Transverse colon (tissue), 4 donors: ENCODE measurements at regions not wholly inside any gene's neighbourhood (a gene's known extent, or its start where the extent isn't known, plus 50 kb on each side); places are given as distances from the start of the nearest gene placed in this dataset.

Source experiments
- DNase-seq: peaks from one replicate; pipeline ENCODE4 v3.0.0-alpha.2; 2019
- H3K27ac ChIP-seq, 4 donors: fragments of 200-600 bp; sonication (generic); 2 replicates each; pipeline ENCODE4 v1.5.1; 2016 to 2018; ENCODE audit warnings: inconsistent platforms in 4 of 4
- H3K27me3 ChIP-seq: fragments of 200-600 bp; sonication (generic); 2 replicates; pipeline ENCODE4 v1.5.1; 2017; ENCODE audit warnings: inconsistent platforms
- H3K36me3 ChIP-seq, 4 donors: fragments of 200-600 bp; sonication (generic); 2 replicates each; pipeline ENCODE4 v1.5.1; 2017 to 2019; ENCODE audit warnings: inconsistent platforms in 4 of 4
- H3K4me1 ChIP-seq, 4 donors: fragments of 200-600 bp; sonication (generic); 2 replicates each; pipeline ENCODE4 v1.5.1; 2017 to 2020; ENCODE audit warnings: inconsistent platforms in 4 of 4
- H3K4me3 ChIP-seq, 4 donors: fragments of 200-600 bp; sonication (generic); 1 replicate in 1 of 4; 2 replicates in 3 of 4; pipeline versions ENCODE4 v1.5.1 to v1.6.1; 2017 to 2019; ENCODE audit warnings: inconsistent platforms in 4 of 4
- H3K9me3 ChIP-seq, 2 donors: fragments of 200-600 bp; sonication (generic); 2 replicates each; pipeline ENCODE4 v1.5.1; 2017 to 2019; ENCODE audit warnings: inconsistent platforms in 2 of 2
- EP300 ChIP-seq: sonication (generic); formaldehyde crosslinking; IDR thresholded peaks from one replicate; pipeline ENCODE4 v1.6.1; 2017; ENCODE audit warnings: antibody characterized with exemption, low read depth
- POLR2A ChIP-seq: fragments of 450-650 bp; IDR thresholded peaks from one replicate; pipeline ENCODE4 v1.6.1; 2016; ENCODE audit warnings: antibody characterized with exemption, mild to moderate bottlenecking, moderate library complexity
- POLR2AphosphoS5 ChIP-seq, 3 donors: sonication (generic); formaldehyde crosslinking; IDR thresholded peaks; one replicate each; pipeline ENCODE4 v1.6.1; 2016; ENCODE audit warnings: antibody characterized with exemption in 3 of 3
- WGBS, 2 donors: methylation state at CpG; one replicate each; pipeline ENCODE4 v1.1.5; 2018; ENCODE audit warnings: low coverage in 1 of 2; 5-methylcytosine and 5-hydroxymethylcytosine counted together
- in situ Hi-C, 4 donors: fragments of 200-750 bp; cut with MboI; loops; one replicate each; pipeline versions ENCODE4 v1.15.0 to v1.15.1; 2017; ENCODE audit warnings: low sequenced_read_pairs in 3 of 4, low pct_ligation_motif_present in 1 of 4, low pct_unique_long_range_greater_than_20kb in 1 of 4
- intact Hi-C: fragments of 100-400 bp; cut with DNase I; formaldehyde crosslinking; loops from one replicate; pipeline ENCODE4 v1.15.1; 2023; ENCODE audit warnings: low total_unique reads
- TF ChIP-seq, protein P1 (sequence below), 5 experiments: fragments of 200-600 bp in 3 of 5; fragments of 450-650 bp in 2 of 5; sonication (generic) in 3 of 5; IDR thresholded peaks; 1 replicate in 2 of 5; 2 replicates in 3 of 5; pipeline ENCODE4 v1.5.1; 2016 to 2017; ENCODE audit warnings: antibody characterized with exemption in 5 of 5, inconsistent platforms in 3 of 5, mild to moderate bottlenecking in 2 of 5, moderate library complexity in 1 of 5

- Histone ChIP-seq H3K27me3 (peaks cover 38% of the 10 kb centered on the region), H3K4me1 (no peaks in the 10 kb centered on the region), H3K9me3 (no peaks in the 10 kb centered on the region), H3K36me3 (no peaks in the 10 kb centered on the region), H3K27ac (no peak overlapping the region), H3K4me3 (no peak overlapping the region)
- intact Hi-C loops (no loop called here), in situ Hi-C loops (no loop called here)
- TF ChIP-seq EP300 (no peak), POLR2AphosphoS5 (IDR thresholded peaks at IDR 0.05) (no peak), POLR2A (no peak)
- TF ChIP-seq, protein P1, sequence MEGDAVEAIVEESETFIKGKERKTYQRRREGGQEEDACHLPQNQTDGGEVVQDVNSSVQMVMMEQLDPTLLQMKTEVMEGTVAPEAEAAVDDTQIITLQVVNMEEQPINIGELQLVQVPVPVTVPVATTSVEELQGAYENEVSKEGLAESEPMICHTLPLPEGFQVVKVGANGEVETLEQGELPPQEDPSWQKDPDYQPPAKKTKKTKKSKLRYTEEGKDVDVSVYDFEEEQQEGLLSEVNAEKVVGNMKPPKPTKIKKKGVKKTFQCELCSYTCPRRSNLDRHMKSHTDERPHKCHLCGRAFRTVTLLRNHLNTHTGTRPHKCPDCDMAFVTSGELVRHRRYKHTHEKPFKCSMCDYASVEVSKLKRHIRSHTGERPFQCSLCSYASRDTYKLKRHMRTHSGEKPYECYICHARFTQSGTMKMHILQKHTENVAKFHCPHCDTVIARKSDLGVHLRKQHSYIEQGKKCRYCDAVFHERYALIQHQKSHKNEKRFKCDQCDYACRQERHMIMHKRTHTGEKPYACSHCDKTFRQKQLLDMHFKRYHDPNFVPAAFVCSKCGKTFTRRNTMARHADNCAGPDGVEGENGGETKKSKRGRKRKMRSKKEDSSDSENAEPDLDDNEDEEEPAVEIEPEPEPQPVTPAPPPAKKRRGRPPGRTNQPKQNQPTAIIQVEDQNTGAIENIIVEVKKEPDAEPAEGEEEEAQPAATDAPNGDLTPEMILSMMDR (IDR thresholded peaks at IDR 0.05), result no peak
- 94% methylated on average over 4 of the region's 4 CpGs; no CpG with 5 or more reads in 1 of the 2 donors for WGBS, 2 donors
- DNase-seq, result no peak
Measured at GRCh38 chr2:44883356-44883755, 58.1 kb upstream of the SIX3 start.

- TF ChIP-seq POLR2AphosphoS5 (IDR thresholded peaks at IDR 0.05), result no peak
- TF ChIP-seq, protein P1 (IDR thresholded peaks at IDR 0.05), result no peak
- no peak for TF ChIP-seq POLR2A
- TF ChIP-seq EP300, result no peak
- WGBS, 2 donors, result 70 to 93% methylated on average over 2 to 3 of the region's 3 CpGs
- no peaks in the 10 kb centered on the region for H3K9me3 ChIP-seq
- no peaks in the 10 kb centered on the region for H3K36me3 ChIP-seq
- in situ Hi-C loops, result no loop called here
- H3K4me3 ChIP-seq, result no peak overlapping the region
- no peak for DNase-seq
- intact Hi-C loops, result no loop called here
- H3K4me1 ChIP-seq, result no peaks in the 10 kb centered on the region
- peaks cover 38% of the 10 kb centered on the region for H3K27me3 ChIP-seq
- H3K27ac ChIP-seq, result no peak overlapping the region
Measured at GRCh38 chr2:44884231-44884630, 57.3 kb upstream of the SIX3 start.

GRCh38 chr2:44884677-44885076 is 56.8 kb upstream of the SIX3 start:
- TF ChIP-seq, protein P1 (IDR thresholded peaks at IDR 0.05), result no peak
- TF ChIP-seq EP300 (no peak), POLR2AphosphoS5 (IDR thresholded peaks at IDR 0.05) (no peak), POLR2A (no peak)
- Histone ChIP-seq H3K27ac (no peak overlapping the region), H3K4me1 (no peaks in the 10 kb centered on the region), H3K9me3 (no peaks in the 10 kb centered on the region), H3K36me3 (no peaks in the 10 kb centered on the region), H3K4me3 (no peak overlapping the region), H3K27me3 (peaks cover 38% of the 10 kb centered on the region)
- intact Hi-C loops (no loop called here), in situ Hi-C loops (no loop called here)
- no peak for DNase-seq
- WGBS, 2 donors, result 83% methylated on average over 3 of the region's 3 CpGs; no CpG with 5 or more reads in 1 of the 2 donors

DNA sequence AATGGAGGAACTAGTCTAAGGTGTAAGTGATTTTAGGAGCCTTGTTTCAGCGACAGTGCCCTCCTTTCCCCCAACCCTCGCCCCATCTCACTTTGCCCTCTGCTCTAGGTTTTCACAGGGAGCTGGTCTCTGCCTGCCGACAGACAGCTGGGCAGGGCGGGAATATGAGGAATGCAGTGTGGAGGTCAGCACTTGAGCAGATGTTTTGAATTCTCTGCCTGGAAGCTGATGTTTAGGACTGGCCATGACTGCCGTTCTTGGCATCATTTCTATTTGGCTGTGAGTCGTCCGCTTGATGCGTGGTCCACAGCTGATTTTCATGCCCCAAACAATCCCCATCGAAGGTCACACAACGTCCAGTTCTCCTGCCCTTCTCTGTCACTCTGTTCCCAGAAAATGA is 55.1 kb upstream of the SIX3 start:
- Histone ChIP-seq H3K27ac (no peak overlapping the region), H3K27me3 (peaks cover 30% of the 10 kb centered on the region), H3K4me3 (no peak overlapping the region), H3K36me3 (no peaks in the 10 kb centered on the region), H3K9me3 (peaks cover 0 to 1% of the 10 kb centered on the region in 2 donors), H3K4me1 (no peaks in the 10 kb centered on the region)
- TF ChIP-seq POLR2A (no peak), EP300 (no peak), POLR2AphosphoS5 (IDR thresholded peaks at IDR 0.05) (no peak)
- TF ChIP-seq, protein P1 (IDR thresholded peaks at IDR 0.05), result no peak
- intact Hi-C loops (no loop called here), in situ Hi-C loops (no loop called here)
- 58 to 100% methylated on average over 1 to 10 of the region's 10 CpGs for WGBS, 2 donors
- no peak for DNase-seq
